Skin of body (tissue), 1 donor: ENCODE measurements at regions not wholly inside any gene's neighbourhood (a gene's known extent, or its start where the extent isn't known, plus 50 kb on each side); places are given as distances from the start of the nearest gene placed in this dataset.
A peak's percentile ranks its signal among the peaks of the same experiment; 100 is the strongest.

ENCODE experiments used
- DNase-seq: peaks from one replicate; lab custom pipeline; 2025; lab: John Stamatoyannopoulos, UW

- no peak for DNase-seq
Measured at GRCh38 chr12:87107766-87108165, 851.6 kb upstream of the MGAT4C start.

DNA sequence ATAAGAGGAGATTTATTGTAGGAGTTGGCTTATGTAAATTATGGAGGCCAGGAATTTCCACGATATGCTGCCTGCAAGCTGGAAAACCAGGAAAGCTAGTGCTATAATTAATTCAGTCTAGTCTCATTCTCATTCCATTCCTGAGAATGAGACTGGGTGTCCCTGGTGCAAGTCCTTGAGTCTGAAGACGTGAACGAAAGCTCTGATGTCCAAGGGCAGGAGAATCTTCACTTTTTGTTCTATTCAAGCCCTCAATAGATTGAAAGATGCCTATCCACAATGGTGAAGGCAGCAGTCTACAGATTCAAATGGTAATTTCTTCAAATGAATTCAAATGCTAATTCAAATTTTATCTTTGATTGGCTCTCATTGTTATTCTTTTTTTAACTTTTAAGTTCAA lies 851.1 kb upstream of the MGAT4C start:
- DNase-seq, result no peak

- DNase-seq, result no peak
Measured at GRCh38 chr12:87096082-87096585, 839.9 kb upstream of the MGAT4C start.

DNA sequence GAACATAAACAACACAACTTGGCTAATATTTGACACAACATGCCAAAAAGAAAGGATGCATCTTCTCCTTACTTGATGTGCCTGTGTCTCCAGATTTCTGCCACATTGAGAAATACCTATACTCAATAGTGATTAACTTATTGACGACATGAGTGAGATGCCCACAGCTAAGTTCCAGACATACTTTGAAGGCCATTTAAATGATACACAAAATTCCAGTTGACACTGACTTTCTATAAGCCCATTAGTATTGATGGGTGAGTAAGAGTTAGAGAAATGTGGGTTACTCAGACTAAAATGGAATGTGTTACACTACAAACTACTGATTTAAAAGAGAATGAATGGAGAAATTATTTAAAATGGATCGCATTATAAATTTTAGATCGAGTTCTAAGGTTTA lies 838.2 kb upstream of the MGAT4C start:
- DNase-seq, result no peak

GRCh38 chr12:87092421-87092820 lies 836.2 kb upstream of the MGAT4C start:
- DNase-seq, result no peak

DNA sequence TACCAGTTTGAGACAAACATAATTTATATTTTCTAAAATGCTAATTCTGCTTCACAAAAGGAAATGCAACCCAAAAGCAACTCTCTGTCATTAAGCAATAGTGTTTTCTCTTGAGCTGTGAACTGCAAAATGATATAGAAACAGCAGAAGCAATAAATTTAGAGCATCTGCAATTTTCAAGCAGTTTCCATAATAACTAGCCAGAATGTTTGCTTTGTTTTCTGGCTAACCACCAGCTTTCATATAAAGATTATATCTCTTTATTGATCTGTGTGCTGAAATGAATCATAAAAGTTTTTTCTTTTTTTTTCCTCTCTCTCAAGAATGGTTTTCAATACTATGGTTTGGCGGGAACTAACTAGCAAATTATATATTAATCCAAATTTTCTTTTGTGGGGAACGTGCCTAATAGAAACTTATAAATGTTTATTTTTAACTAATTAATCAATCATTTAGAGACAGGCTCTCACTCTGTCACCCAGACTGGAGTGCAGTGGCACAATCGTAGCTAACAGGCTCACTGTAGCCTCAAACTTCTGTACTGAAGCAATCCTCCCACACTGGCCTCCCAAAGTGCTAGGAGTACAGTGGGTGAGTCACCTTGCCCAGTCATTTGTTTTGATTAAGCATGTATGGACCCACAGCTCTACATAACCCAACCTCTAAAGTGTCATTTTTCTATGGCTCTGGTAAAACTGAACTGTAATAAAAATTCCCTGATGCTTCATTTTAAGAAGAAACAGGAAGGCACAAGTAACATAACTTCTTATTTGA lies 830.1 kb upstream of the MGAT4C start:
- DNase-seq, result no peak

DNA sequence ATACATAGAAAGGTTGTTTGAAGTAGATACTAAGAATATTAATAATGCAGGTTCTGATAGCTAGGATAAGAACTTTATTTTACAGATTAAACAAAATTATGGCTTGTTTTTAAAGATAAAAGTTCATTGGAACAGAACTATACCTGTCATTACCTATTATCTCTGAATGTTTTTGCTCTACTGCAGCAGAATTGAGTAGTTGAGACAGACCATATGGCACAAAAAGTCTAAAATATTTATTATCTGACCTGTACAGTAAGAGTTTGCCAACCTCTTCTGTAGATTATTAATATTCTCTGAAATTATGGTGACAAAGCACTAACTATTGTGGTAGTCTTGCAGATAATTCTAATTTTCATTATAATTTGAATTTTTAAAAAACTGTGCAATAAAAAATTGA lies 829.1 kb upstream of the MGAT4C start:
- DNase-seq, result no peak

- no peak for DNase-seq
Measured at GRCh38 chr12:87082756-87083155, 826.6 kb upstream of the MGAT4C start.

GRCh38 chr12:87074781-87075180 lies 818.6 kb upstream of the MGAT4C start:
- no peak for DNase-seq

DNA sequence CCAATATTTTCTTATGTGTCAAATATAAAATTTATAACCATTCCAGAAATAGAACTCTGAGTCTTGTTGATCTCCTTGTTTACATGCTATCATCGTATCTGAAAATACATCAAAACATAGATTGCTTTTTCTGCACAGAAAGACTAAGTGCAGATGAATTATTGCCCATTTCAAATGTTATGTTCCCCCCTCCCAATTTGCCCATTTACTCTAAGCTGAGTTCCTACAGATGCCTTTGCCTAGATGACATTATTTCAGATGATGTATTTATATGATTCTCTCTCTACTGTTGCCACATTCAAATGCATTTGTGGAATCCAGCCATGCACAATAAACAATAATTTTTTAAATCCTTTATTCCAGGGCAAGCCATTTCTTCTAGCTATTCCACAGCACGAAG lies 810.1 kb upstream of the MGAT4C start:
- no peak for DNase-seq

DNA sequence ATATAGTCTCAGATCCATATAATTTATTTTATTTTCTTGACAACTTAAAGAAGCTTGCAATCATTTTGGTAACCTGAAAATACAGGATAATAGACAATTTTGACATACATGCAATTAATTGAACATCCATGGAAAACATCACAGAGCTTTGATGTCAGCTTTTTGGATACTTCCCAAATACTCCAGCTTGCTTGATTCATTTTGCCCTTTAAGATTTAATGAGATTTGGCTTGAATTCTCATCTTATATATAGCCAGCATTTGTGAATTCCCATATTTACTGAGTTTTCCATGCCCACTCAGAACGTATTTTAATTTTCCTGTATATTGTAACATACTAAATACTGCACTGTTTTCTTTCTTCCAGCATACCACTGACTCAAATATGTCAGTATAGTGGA lies 803.0 kb upstream of the MGAT4C start:
- DNase-seq, result no peak

- DNase-seq, result peak; percentile 41
Measured at GRCh38 chr12:87054226-87054625, 798.0 kb upstream of the MGAT4C start.

DNA sequence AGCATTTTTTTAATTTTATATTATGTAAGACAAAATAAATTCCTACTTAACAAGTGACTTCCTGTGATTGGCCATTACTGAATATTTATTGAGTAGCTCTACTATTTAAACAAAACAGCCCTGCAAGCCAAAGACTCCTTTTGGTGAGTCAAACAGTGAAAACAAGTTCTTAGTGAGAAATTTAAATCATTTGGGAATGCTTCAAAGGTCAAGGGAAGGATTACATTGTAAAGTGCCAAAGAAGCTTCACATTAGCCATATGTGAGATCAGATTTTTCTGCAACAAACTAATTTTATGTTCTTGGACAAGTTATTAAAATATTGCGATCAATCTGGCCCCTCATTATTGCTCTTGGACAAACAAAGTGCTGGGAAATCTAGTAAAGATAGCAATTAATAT lies 795.4 kb upstream of the MGAT4C start:
- DNase-seq, result peak; percentile 9

DNA sequence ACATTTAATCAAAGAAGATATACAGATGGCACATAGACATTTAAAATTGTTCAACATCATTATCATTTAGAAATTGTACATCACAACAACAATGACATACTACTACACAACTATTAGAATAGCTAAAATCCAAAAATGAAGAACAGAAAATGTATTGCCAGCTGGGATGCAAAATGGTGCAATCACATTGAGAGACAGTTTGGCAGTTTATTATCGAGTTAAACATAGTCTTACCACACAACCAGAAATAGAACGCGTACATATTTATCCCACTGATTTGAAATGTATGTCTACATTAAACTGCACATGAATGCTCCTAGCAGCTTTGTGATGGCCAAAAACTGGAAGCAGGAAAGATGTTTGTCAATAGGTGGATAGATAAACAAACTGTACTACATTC lies 791.5 kb upstream of the MGAT4C start:
- DNase-seq, result no peak

- DNase-seq, result no peak
Measured at GRCh38 chr12:87039536-87039935, 783.3 kb upstream of the MGAT4C start.

- DNase-seq, result no peak
Measured at GRCh38 chr12:87038098-87038497, 781.9 kb upstream of the MGAT4C start.

DNA sequence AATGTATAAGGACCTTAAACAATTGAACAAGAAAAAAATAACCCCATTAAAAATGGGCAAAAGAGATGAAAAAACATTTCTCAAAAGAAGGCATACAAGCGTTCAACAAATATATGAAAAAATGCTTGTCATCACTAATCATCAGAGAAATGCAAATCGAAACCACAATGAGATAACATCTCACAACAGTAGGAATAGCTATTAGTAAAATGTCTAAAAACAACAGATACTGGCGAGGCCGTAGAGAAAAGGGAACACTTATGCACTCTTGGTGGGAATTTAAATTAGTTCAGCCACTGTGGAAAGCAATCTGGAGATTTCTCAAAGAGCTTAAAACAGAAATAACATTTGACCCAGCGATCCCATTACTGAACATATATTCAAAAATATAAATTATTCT lies 769.8 kb upstream of the MGAT4C start:
- no peak for DNase-seq

- no peak for DNase-seq
Measured at GRCh38 chr12:87021400-87021799, 765.2 kb upstream of the MGAT4C start.

GRCh38 chr12:87020071-87020470 lies 763.9 kb upstream of the MGAT4C start:
- DNase-seq, result no peak

GRCh38 chr12:87015352-87015751 lies 759.2 kb upstream of the MGAT4C start:
- DNase-seq, result no peak

DNA sequence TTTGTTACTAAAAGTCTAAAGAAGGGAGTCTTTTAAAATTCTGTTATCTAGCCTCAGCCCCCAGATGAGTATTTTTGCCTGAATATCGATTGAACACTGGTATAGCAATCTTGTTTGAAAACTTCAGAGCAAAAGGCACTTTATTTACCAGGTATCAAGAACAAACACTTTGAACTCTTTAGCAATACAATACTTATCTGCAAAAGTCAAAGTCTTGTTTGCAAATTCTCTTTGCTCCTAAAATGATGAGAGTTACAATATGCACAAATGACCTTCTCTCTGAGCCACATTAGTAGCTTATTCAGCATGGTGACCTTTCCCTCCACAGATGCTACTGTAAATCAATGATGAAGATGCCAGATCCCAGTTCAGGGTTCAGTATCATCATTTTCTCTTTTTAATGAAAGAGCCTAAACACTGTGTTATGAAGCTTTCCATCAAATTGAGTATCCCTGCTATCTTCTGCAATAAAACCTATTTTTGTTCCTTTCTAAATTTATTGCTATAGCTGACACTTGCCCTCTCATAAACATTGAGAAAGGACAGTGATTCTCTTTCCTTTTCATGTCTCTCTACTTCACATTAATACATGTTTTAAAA lies 752.7 kb upstream of the MGAT4C start:
- no peak for DNase-seq

DNA sequence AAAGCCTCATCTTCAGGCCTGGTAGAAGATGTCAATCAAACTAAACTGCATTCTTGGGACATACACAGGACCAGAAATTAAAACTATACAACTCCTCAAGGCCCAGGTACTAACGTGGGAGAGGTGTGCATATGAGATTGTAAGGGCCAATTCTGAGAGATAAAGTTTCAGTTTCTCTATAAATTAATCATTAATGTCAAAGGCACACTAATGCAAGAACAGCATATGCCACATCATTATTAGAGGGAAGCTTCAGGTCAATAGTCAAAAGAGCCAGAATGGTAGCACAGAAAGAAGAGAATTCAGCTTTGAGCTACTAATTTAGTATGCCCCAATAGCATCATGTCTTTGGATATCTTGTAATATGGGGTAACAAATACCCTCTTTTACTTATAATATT lies 744.9 kb upstream of the MGAT4C start:
- no peak for DNase-seq

DNA sequence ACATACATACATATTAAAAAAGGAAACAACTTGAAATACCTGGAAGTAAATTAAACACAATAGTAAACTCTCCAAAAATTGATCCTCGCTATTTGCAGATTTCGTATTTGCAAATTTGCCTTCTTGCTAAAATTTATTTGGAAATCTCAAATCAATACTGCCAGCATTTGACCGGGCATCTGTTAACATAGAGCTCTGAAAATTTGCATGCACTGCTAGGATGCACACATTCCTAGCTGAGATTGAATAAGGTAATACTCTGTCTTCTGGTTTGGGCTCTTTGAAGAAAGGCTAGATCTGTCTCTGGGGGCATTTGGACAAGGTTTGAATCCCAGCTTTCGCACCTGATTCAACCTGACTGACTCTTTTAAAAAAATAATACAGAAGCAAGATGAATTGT lies 729.1 kb upstream of the MGAT4C start:
- DNase-seq, result no peak
